ENCODE measurements at regions not wholly inside any gene's neighbourhood (a gene's known extent, or its start where the extent isn't known, plus 50 kb on each side); places are given as distances from the start of the nearest gene placed in this dataset.

DNA sequence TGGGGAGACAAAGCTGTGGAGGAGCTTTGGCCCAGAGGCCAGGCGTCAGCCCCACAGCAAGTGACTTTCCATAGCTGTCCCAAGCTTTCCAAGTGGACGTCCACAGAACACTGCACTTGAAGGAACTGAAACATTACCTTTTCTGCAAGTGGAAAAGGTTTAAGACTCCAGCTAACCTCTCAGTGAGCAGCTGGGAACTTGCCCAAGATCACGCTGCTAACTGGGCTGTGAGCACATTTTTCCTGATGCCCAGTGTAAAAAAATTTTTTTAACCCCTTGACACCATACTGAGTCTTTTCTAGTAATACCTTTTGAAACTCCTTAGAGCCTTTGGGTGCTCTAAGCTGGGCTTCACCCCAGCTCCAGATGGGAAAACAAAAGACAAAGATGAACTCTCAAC is 256.7 kb downstream of the HAUS1 start:
- peaks cover 0 to 13% (median 4%) of the 10 kb centered on the region in 3 donors for H3K9me3 ChIP-seq
- DNase-seq, result no peak
- intact Hi-C loops (cut with DNase I; ENCODE audit: low total_unique reads), result no loop called here
- no peak overlapping the region for H3K27ac ChIP-seq
- TF ChIP-seq, protein P1, sequence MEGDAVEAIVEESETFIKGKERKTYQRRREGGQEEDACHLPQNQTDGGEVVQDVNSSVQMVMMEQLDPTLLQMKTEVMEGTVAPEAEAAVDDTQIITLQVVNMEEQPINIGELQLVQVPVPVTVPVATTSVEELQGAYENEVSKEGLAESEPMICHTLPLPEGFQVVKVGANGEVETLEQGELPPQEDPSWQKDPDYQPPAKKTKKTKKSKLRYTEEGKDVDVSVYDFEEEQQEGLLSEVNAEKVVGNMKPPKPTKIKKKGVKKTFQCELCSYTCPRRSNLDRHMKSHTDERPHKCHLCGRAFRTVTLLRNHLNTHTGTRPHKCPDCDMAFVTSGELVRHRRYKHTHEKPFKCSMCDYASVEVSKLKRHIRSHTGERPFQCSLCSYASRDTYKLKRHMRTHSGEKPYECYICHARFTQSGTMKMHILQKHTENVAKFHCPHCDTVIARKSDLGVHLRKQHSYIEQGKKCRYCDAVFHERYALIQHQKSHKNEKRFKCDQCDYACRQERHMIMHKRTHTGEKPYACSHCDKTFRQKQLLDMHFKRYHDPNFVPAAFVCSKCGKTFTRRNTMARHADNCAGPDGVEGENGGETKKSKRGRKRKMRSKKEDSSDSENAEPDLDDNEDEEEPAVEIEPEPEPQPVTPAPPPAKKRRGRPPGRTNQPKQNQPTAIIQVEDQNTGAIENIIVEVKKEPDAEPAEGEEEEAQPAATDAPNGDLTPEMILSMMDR (IDR thresholded peaks at IDR 0.05), result no peak
- no peak overlapping the region for H3K4me3 ChIP-seq
- no peaks in the 10 kb centered on the region for H3K27me3 ChIP-seq
- no peaks in the 10 kb centered on the region for H3K4me1 ChIP-seq
- H3K36me3 ChIP-seq, result no peaks in the 10 kb centered on the region

DNA sequence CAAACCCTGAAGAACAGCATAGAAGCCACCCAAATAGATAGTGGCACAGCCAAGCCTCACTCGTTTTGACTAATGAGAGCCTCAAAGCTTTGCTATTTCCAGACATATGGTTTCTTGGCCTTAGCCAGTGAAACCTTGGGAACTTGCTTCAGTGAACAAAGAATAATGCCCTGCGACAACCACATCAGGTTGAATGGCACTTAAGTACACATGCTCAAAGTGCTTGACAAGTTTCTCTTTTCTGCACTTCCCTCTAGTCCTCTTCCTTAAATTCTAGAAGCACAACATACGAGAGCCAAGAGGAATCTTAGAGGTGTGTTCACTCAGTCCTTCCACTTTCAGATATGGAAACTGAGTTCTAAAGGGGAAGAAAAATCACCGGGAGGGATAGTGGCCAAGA is 258.3 kb downstream of the HAUS1 start:
- H3K36me3 ChIP-seq, result no peaks in the 10 kb centered on the region
- intact Hi-C loops (cut with DNase I; ENCODE audit: low total_unique reads), result no loop called here
- H3K27ac ChIP-seq, result no peak overlapping the region
- TF ChIP-seq, protein P1 (IDR thresholded peaks at IDR 0.05), result no peak
- no peak overlapping the region for H3K4me3 ChIP-seq
- DNase-seq, result no peak
- H3K4me1 ChIP-seq, result no peaks in the 10 kb centered on the region
- H3K27me3 ChIP-seq, result no peaks in the 10 kb centered on the region
- H3K9me3 ChIP-seq, result peaks cover 0 to 13% (median 4%) of the 10 kb centered on the region in 3 donors

DNA sequence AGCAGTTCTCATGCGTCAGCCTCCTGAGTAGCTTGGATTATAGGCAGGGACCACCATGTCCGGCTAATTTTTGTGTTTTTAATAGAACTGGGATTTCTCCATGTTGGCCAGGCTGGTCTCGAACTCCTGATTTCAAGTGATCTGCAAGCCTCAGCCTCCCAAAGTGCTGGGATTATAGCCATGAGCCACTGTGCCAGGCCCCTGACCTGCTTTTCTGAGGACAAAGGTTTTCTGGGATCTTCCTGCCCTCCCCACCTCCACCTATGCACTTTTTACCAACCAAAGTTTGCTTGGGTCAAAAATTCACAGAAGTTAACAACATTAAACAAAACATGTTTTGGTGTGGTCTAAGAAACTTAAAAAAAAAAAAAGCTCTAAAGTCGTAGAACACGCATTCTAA is 259.9 kb downstream of the HAUS1 start:
- Histone ChIP-seq H3K4me3 (no peak overlapping the region), H3K9me3 (peaks cover 0 to 11% (median 4%) of the 10 kb centered on the region in 3 donors), H3K27ac (no peak overlapping the region), H3K27me3 (no peaks in the 10 kb centered on the region), H3K4me1 (no peaks in the 10 kb centered on the region), H3K36me3 (no peaks in the 10 kb centered on the region)
- DNase-seq, result no peak
- intact Hi-C loops (cut with DNase I; ENCODE audit: low total_unique reads), result no loop called here
- TF ChIP-seq, protein P1 (IDR thresholded peaks at IDR 0.05), result no peak

DNA sequence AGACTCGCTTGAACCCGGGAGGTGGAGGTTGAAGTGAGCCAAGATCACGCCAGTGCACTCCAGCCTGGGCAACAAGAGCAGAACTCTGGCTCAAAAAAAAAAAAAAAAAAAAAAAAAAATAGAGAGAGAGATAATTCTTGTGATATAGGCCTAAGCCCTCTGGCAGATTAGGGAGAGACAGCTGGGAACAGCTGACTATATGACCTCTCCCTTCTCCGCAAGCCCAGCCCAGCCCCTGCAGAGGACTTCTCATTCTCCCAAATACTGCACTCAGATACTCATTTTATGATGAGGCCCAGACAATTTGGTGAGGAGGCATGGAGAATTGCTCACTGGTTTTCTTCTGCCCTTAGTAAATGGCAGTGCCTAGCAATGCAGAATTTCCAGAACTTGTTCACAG is 262.0 kb downstream of the HAUS1 start:
- Histone ChIP-seq H3K36me3 (no peaks in the 10 kb centered on the region), H3K27me3 (no peaks in the 10 kb centered on the region), H3K4me3 (no peak overlapping the region), H3K27ac (no peak overlapping the region), H3K4me1 (no peaks in the 10 kb centered on the region), H3K9me3 (no peaks in the 10 kb centered on the region)
- intact Hi-C loops (cut with DNase I; ENCODE audit: low total_unique reads), result no loop called here
- DNase-seq, result no peak
- TF ChIP-seq, protein P1 (IDR thresholded peaks at IDR 0.05), result no peak

DNA sequence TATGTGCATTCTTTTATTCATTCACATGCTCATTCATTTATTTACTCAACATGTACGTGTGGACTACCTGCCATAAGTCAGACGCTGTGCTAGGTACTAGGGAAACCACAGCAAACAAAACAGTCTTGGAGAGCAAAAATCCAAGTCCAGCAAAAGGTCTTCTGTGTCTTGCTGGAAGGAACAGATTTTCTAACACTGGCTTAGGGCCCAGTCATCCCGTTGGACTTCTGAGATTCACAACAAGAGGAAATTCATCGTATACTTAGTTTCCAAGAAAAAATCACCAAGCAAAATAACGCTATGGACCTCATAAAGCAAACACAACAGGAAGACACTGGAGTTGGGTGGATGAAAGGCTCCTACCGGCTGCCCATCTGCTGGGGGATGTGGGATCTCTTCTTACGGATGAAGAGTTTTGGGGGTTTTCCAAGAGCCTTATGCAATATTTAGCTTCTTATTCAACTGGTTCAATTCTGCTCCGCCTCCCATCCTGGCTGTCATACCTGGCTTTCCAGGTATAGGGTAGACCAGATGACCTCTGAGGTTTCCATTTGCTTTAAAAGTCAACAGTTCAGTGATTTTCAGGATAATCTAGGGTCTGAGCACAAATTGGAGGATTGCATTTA is 262.7 kb downstream of the HAUS1 start:
- Histone ChIP-seq H3K4me1 (no peaks in the 10 kb centered on the region), H3K36me3 (no peaks in the 10 kb centered on the region), H3K27ac (no peak overlapping the region), H3K9me3 (no peaks in the 10 kb centered on the region), H3K4me3 (no peak overlapping the region), H3K27me3 (no peaks in the 10 kb centered on the region)
- TF ChIP-seq, protein P1 (IDR thresholded peaks at IDR 0.05), result no peak
- DNase-seq, result no peak
- intact Hi-C loops (cut with DNase I; ENCODE audit: low total_unique reads), result no loop called here

DNA sequence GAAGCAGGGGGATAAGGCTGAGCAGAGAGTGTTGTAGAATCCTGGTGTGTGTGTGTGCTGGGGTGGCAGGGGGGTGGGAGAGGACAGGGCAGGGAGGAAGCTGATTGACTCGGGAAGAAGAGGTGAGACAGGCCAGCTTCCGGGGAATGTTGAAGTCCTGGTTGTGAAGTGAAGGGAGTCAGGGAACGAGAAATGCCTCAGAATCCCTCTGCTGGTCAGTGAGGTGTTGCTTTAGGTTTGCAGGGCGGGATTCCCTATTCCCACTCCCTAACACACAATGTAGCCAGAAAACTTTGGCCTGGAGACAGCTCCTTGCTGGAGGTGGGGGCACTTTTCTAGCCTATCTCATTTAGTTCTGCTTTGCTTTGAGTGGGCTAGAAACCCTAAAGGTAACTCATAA is 265.1 kb downstream of the HAUS1 start:
- TF ChIP-seq, protein P1 (IDR thresholded peaks at IDR 0.05), result no peak
- intact Hi-C loops (cut with DNase I; ENCODE audit: low total_unique reads), result no loop called here
- Histone ChIP-seq H3K27me3 (no peaks in the 10 kb centered on the region), H3K36me3 (no peaks in the 10 kb centered on the region), H3K27ac (no peak overlapping the region), H3K4me3 (no peak overlapping the region), H3K4me1 (no peaks in the 10 kb centered on the region), H3K9me3 (no peaks in the 10 kb centered on the region)
- DNase-seq, result no peak
